ENCODE measurements at regions not wholly inside any gene's neighbourhood (a gene's known extent, or its start where the extent isn't known, plus 50 kb on each side); places are given as distances from the start of the nearest gene placed in this dataset.

DNA sequence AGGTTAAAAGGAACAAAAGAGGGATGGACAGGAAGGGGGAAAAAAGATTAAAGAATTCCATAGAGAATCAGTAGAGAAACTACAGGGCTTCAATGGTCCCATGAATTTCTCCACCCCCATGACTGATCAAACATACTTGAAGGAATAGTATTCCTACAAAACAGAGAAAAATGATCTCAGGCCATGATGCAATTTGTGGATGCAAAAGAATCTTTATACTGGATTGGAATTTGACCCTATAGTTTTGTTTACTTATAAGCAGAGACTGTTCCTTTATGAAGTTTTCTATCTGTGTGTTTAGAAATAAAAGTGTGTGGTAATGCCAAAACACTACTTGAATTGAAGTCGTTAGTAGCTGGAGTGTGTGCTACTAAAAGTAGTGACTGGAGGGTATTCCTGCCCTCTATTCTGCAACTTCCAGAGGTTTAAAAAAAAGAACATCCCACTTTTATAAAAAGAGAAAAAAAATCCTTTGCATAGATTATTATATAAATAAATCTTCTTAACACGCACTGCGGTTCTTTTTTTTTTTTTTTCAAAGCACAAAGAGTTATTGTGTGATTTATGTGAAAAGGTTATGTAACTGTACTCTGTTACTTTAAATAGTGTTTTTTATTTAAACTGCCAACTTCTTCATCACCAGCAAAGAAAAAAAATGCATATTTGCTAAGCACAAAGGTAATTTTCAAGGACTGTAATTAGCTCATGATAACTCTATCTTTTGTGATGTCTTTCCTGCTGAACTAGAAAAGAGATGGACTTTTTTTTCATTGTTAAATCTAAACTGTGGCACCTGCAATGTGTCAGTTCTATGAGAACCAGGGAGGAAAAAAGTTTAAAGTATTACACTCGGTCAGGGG lies 214.5 kb upstream of the CITED2 start:
- DNase-seq: no peak

DNA sequence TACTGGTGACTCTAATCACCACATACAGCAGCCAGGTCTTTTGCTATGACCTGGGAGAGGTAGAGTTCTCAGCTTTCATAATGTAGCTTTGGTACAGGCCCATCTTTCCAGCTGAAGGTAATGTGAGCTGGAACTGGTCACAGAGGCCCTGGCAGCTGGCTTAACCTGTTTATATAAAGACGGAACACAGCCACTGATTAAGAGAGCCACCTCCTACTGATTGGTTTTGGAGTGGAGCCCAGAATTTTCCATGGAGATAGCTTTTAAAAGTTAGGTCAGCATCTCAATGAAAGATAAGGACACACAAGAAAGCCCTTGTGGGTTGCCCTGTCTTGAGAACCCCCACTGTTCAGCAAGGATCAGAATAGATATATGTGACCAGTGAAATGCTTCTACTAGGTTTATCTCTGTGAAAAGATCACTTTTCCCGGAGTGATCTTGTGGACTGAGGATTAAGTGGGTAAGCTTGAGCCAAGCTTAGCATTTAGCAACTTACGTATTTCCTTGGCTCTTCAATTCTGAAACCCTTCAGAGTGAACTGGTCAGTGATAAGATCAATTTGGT lies 213.7 kb upstream of the CITED2 start:
- DNase-seq: no peak

DNA sequence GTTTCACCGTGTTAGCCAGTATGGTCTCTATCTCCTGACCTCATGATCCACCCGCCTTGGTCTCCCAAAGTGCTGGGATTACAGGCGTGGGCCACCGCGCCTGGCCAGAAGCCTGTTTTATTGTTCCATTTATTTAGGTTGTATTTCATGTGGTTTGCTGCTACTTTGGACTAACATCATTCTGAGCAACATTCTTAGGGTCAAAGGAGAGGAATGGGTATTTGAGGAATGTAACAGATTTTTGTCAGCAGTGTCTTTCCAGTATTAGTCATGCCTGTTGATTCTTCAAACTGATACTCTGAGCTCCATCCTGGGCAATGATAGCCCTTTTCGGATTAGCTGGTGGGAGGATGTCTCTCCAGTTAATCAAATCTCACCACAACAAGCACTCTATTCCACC lies 213.0 kb upstream of the CITED2 start:
- DNase-seq: no peak

DNA sequence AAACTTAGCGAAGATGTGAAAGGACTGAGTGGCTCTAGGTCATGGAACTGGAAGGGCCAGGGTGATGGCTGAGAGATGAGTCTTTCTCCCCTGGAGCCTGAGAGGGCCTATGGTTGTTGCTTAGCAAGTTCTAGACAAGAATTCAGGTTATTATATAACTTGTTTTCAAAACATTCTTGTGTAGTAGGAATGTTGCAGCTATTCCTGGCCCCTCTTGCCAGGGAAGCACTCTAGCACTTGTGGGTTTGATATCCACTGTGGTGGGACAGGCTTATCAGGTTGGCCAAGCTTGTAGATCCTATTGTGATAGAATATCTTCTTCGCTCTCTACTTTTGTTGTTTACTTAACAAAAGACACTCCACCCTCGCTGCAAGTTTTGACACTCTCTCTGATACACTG lies 211.8 kb upstream of the CITED2 start:
- no peak for DNase-seq

DNA sequence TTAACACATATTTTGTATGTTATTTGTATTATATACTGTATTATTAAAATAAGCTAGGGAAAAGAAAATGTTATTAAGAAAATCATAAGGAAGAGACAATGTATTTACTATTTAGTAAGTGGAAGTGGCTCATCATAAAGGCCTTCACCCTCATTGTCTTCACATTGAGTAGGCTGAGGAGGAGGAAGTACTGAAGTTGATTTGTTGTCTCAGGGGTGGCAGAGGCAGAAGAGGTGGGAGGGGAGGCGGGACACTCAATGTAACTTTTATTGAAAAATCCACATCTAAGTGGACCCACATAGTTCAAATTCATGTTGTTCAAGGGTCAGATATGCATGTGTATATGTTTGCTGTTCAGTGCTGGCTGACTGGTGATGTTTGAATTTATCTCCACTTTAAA lies 210.2 kb upstream of the CITED2 start:
- DNase-seq: no peak

DNA sequence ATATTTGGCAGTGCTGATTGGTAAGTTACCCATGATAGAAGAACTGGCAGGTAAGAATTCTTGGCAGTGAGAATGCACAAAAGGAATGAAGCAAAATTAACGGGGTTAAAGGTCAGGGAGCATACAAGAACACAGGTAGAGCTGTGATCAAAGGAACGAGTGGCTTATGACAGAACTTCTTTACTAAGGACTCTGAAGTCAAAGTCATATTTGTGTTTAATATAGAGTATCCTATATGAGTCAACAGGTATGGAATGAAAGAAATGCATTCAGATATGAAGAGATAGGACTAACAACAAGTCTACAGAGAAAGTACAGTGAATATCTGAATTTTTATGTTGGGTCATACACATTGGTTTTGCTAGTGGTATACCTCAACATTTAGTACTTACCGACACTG lies 209.0 kb upstream of the CITED2 start:
- DNase-seq: no peak

DNA sequence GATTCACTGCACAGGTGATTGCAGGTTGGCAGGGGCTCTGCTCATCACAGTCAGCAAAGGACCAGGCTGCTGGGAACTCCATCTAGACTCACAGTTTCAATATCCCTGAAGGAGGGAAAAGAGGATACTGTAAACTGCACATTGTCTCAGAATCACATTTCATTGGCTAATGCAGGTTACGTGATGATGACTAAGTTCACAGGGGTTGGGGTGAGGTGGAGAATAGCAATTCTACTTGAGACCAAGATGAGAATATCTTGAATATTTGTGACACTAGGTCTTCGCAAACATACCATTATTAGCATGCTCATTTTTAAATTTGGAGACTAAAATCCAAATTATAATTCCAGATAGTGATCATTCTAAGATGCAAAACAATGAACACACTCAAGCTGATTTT lies 208.5 kb upstream of the CITED2 start:
- no peak for DNase-seq

DNA sequence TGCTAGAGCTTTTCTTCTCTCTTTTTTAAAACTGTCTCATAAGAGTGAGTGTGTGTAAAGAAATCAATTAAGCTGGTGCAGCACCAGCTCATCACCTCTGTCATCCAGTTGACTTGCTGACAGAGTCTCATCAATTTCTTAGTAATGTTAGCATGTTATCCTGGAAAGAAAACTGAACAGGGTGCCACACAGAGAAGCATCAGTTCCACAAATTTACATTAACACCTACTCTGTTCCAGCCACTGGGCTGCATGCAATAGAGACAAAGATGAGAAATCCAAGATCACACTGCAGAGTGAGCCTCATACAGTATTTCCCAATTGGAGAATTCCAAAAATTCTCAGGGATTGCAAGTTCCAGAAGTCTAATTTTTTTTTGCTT lies 207.0 kb upstream of the CITED2 start:
- no peak for DNase-seq

DNA sequence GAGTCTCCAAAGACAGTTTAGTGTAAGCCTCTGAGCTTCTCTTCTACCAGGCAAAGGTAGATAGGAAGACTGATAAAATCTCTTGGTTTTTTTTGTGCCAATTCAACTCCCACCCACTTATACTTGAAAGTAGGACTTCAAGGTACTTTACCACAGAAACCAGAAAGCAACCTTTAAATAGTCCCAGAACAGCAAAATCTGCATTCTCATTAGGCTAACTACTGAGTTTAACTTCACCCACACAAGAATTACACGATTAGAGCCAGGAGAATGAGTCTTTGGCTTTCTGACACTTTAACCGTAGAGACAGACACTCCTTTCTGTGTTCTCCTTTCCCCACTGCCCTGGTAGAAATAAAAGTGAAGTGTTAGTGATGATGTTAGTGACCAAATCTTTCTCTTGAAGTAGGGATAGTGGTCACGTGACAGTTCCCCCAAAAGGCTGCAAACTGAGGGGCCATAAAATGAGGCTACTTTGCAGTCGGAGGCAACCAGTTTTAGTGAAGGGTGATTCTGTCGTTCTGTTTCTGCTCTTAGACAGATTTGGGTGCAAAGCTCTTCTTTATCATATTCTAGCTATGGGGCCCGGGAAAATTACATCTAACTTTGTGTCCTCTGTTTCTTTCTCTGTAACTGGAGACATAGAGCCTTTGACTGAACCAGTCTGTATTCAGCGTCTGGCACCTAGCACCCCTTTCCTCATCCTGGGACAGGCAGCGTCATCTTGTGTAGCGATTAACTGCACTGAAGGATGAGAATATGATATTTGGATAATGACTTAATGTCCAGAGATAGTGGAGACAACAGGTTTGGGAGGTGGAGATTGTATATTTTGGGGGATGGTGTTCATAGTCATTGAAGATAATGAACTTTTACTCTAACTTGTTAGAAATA lies 206.4 kb upstream of the CITED2 start:
- no peak for DNase-seq

DNA sequence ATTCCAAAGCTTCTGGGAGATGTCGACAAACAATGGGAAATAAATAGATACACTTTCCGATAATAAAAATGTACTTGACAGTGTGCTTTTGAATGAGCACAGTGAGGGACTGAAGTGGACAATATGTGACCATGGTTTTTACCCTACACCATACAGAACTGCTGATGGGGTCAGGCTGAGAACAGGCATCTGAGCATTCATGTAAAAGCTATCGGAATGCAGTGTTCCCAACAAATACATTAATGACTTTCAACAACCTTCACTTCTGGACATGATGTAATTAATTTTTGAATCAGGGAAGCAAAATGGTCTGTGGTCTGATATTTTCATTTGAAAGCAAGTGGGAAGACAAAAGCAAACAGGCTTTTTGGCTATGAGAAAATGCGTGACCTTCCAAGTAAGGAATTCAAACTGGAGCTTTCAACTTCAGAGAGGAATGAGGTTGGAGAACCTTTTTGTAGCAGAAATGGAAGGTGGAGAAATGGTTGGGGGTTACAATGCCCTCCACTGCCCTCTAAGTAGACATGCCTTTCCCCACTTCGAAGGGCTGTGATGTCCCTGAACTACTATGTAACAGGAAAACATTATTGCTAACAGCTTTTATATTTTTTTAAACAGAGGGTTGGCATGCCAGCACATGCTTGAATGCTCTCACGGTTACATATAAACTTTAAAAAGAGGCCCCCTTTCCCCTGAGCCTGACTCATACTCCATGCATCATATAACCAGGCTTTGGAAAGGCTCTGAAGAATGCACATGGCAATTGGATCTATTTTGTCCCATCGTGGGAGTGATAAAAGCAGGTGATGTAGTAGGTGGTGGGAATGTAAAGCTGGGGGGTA lies 203.5 kb upstream of the CITED2 start:
- no peak for DNase-seq

DNA sequence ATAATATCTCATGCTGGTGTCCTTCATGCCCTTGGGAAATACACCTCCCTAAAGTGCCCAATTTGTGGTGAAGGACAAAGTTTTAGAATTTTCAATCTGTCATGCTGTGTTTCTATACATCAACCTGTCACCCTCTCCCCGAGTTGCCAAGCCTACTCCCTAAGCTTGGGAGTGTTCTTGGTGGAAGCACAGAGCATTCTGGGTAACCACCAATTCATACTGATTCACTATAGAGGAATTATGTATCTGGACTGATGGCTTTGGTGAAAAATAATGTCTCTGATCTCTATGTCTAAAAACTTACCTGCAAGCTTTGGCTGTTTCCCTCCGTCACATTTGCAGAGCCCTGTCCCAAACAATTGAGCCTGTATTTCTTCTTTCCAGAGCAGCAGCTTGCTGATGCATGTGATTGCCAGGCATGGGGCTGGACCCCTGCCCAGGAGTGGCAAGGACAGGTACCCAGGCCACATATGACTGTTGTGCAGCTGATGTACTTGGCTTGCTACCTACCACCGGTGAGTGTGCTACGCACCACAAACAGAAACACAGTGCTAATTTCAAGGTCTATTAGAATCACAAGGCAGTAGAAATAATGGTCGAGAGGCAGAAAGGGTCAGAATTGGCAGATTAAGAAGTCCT lies 202.8 kb upstream of the CITED2 start:
- no peak for DNase-seq

DNA sequence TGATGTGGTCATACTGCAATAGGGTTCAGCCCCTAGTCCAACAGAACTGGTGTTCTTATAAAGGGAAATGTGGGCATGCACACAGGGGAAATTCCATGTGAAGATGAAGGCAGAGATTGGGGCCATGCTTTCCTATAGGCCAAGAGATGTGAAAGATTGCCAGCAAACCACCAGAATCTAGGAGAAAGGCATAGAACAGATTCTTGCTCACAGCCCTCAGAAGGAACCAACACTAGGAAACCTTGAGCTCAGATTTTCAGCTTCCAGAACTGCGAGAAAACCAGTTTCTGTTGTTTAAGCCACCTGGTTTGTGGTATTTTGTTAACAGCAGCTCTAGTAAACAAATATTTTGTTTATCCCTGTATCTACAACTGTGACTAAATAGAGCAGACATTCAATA lies 197.6 kb upstream of the CITED2 start:
- no peak for DNase-seq

DNA sequence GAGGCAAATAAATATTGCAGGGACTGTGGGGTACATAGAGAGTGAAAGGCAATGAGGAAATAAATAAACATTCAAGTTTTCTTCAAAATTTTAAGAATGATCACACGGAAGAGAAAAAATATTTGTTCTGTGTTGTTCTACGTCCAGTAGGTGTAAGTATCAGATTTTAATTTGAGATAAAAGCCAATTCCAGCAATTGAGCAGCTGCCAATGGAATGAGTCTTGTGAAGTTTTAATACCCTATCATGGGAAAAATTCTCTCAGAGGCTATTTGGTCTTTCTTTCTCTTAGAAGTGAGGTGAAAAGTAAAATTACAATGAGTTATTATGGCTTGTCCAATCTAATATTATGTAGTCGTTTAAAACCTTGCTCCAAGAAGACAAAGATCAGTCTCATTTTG lies 195.7 kb upstream of the CITED2 start:
- no peak for DNase-seq

DNA sequence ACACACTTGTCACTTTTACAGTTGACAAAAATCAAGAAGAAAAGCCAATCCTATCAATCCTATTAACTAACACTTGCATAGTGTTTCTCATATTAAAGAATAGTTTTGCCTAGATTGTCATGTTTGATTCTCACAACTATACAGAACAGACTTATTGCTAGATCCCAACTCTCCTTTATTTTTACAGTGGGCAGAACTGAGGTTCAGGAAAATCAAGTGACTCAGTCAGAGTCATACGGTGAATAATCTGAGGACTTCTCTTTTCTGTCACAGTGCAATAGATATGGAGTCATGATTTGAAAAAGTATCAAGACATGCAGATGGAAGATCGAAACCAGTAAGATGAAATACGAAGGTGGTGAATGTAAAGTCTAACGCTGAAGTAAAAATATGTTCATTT lies 195.1 kb upstream of the CITED2 start:
- no peak for DNase-seq

DNA sequence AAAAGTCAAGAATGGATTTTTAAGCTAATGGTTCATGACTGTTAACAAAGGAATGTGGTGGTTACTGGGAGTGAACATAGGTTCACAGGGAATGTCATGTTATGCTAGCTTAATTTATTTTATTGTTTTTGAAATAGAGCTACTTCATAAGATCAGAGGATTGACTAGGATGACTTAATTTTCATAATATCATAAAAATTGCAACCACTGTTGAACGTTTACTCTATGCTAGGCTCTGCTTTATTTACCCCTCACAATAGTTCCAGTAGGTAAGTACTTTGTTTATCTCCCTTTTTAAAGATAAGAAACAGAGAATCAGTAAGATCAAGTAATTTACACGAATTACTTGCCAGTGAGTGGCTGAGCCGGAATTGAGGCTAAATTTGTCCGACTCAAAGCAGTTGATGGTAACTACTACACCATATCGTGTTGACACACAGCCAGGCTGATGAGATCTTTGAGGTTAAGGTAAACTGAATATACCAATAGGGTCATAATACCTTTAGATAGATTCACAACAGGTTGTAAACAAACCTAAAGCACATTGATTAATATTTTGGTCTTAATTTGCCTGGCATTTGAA lies 194.6 kb upstream of the CITED2 start:
- DNase-seq: no peak

DNA sequence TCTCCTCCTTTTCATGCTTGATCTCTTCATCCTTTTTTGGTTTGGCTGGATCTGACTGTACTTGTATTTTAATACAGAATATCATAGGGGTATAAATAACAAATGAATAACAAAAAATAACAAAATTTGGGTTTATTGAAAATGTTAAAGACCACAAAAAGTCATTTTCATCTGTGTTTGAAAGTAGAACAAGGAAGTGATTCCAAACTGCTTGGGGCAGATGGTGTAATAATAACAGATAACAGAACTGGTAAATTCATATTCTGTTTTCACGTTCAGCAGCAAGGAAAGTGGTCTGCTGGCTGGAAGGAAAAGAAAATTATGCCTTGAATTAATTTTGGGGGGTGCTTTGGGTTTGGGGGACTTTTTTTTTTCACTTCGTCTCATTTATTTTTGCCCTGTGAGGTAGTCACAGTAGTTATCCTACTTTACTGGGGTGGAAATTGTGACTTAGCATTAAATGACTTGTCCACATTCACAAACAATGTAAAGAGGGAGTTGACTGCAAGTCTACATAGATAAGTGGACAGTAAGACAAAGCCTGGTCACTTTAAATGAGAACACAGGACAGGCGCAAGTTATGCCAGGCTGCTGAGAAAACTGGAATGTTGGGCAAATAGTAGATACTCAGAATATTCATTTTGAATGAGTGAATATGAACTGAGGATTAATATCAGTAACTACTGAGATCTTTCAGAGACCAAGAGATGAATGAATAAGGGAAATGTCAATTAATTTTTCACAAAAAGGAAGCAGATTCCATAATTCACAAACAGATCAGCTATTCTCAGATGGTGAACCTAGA lies 193.9 kb upstream of the CITED2 start:
- no peak for DNase-seq

DNA sequence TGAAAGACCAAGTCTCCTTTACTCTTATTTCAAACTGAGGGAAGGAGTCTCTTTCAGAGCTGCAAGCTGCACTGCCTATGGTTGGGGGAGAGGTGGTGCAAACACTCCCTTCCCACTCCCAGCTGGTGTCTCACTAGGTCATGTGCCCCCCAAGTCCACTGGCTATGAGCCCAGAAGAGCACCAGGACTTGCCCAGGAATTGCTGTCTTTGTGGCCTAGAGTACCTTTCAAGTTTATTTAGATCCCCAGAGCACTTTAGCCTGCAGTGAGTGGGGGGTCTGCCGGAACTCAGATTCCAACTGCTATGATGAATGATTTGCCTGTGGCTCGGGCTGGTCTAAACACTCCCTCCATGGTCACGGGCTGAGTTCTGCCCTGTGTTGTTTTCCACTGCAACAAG lies 192.6 kb upstream of the CITED2 start:
- no peak for DNase-seq

DNA sequence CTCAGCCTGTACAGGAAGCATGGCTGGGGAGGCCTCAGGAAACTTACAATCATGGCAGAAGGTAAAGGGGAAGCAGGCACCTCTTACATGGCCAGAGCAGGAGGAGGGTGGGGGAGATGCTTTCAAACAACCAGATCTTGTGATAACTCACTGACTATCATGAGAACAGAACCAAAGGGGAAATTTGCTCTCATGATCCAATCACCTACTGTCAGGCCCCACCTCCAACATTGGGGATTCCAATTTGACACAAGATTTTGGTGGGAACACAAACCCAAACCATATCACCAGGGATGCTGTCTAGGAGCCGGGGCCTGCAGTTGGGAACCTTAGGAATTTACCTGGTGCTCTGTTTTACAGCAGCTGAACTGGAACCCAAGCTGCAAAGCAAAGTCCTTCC lies 191.1 kb upstream of the CITED2 start:
- no peak for DNase-seq

DNA sequence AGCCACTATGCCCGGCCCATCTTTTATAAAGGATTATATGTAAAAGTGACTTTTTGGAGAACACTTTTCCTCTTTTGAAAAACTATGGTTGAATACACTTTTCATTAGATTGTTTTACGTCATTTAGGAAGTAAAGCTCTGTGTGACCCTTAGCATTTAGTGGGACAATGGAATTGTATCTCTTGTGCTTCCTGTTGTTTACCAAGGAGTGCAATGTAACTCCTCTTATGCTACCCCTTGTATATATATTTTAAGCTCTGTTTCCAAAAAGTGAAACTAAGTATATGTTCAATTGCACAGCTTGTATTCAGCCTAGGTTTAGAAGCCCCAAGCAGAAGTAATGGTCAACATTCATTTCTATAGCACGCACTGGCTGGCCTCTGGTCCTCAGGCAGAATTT lies 183.1 kb upstream of the CITED2 start:
- no peak for DNase-seq

DNA sequence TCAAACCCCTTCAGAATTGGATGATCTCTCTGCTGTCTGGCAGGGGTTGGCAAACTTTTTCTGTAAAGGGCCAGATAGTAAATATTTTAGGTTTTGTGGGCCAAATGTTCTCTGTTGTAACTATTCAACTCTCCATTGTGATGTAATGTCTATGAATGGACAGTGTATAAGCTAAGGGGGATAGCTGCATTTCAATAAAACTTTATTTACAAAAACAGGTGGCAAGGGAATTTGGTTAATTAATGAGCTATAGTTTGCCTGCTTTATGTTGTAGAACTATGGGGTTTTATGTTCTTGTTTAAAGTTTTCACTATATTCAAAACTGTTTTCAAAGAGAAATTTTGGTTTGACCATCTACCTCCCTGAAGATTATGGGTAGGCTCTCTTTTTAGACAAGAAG lies 182.1 kb upstream of the CITED2 start:
- DNase-seq: no peak

DNA sequence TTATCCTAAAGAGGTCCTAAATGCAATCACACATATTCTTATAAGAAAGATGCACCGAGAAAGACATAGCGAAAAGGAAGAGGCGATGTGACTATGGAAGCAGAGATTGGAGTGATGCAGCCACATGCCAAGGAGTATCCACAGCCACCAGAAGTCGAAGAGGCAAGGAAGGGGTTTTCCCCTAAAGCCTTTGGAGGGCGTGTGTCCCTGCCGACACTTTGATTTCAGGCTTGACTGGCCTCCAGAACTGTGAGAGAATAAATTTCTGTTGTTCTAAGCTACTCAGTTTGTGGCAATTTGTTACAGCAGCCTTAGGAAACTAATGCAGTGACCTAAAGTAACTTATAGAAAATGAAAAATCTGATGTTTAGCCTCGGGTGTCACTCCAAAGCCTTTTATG lies 179.5 kb upstream of the CITED2 start:
- DNase-seq: no peak

Data from stimulated activated CD4-positive, alpha-beta T cell treated with anti-CD3 and anti-CD28 coated beads, Interleukin-15, amount 100 ng/mL, for 24 hours (primary cell).